Heart left ventricle (tissue), 13 donors: ENCODE measurements at regions not wholly inside any gene's neighbourhood (a gene's known extent, or its start where the extent isn't known, plus 50 kb on each side); places are given as distances from the start of the nearest gene placed in this dataset.

ENCODE experiments used
- POLR2A ChIP-seq, 2 donors: fragments of 450-650 bp; IDR thresholded peaks; one replicate each; pipeline ENCODE4 v1.6.1; 2017; ENCODE audit warnings: antibody characterized with exemption in 2 of 2, mild to moderate bottlenecking in 2 of 2, moderate library complexity in 2 of 2
- TF ChIP-seq, protein P1 (sequence below), 12 donors: fragments of 200-600 bp; sonication (generic) in 4 of 12; IDR thresholded peaks; one replicate each; pipeline versions ENCODE4 v1.5.0 to v1.8.0; 2018 to 2022; ENCODE audit warnings: antibody characterized with exemption in 12 of 12, mild to moderate bottlenecking in 5 of 12
- donor health status: ischemic (EF 13 %, LVEDD 7.1; RV severe dilation, severe dysfunction).
- donor health status: DM: no; HTN: yes; CAD: no.
- donor health status: DM: no; HTN: no; CAD: no.
- donor health status: ischemic (EF 25% LVEDD 6.9; RV normal size, moderate dysfunction).
- donor health status: ischemic (EF 25% LVEDD 5.7; RV mildly dilated, moderate dysfunction).
- donor health status: ischemic (EF 35%, LVEDD 5.7; RV mildly dilated, moderate dysfunction).
- donor health status: nonischemic (EF 11% LVEDD 7.7; RV severe dilation, severe dysfunction).
- donor health status: DM: yes; HTN: yes; CAD: no.
- donor health status: PGD.
- donor health status: ischemic (EF 29% LVEDD 5.4; RV normal size, mild dysfunction).
- donor health status: nonischemic (EF 23%, LVEDD 6.1; RV moderate dilation, normal function).

DNA sequence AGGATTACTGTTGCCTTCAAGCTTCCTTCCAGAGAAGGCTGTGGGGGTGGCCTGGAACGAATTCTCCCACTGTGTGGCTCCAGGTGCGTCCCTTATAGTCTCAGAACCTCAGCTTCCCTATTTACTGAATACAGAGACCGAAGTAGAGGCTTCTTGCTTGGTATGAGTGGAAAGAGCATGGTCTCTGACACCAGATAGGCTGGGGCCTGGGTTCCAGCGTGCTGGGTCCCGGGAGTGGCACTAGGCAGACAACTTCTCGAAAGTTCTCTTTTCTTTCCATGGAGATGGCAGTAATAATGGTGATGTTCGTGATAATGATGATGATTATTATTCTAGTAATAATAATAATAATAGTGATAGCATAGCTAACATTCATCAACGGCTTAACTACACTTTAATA lies 161.7 kb downstream of the PTPRU start:
- TF ChIP-seq, protein P1, sequence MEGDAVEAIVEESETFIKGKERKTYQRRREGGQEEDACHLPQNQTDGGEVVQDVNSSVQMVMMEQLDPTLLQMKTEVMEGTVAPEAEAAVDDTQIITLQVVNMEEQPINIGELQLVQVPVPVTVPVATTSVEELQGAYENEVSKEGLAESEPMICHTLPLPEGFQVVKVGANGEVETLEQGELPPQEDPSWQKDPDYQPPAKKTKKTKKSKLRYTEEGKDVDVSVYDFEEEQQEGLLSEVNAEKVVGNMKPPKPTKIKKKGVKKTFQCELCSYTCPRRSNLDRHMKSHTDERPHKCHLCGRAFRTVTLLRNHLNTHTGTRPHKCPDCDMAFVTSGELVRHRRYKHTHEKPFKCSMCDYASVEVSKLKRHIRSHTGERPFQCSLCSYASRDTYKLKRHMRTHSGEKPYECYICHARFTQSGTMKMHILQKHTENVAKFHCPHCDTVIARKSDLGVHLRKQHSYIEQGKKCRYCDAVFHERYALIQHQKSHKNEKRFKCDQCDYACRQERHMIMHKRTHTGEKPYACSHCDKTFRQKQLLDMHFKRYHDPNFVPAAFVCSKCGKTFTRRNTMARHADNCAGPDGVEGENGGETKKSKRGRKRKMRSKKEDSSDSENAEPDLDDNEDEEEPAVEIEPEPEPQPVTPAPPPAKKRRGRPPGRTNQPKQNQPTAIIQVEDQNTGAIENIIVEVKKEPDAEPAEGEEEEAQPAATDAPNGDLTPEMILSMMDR (IDR thresholded peaks at IDR 0.05): no peak
- TF ChIP-seq POLR2A (IDR thresholded peaks at IDR 0.05): no peak
